Left lobe of liver (tissue), 2 donors: ENCODE measurements at regions not wholly inside any gene's neighbourhood (a gene's known extent, or its start where the extent isn't known, plus 50 kb on each side); places are given as distances from the start of the nearest gene placed in this dataset.

ENCODE experiments used
- ATAC-seq: fragments of 200-7000 bp; cut with Tn5 transposase; one replicate; pipeline ENCODE4 v1.9.1; 2020; ENCODE audit warnings: mild to moderate bottlenecking, moderate library complexity
- DNase-seq: peaks from one replicate; pipeline ENCODE4 v3.0.0-alpha.2; 2020; ENCODE audit warnings: low spot score
- donor health status: DM: no; HTN: no; CAD: no; lungs with moderate emphysema.
- donor health status: DM: no; HTN: yes; CAD: no.

- ATAC-seq (no peak), DNase-seq (peak; percentile 1)
Observed at GRCh38 chr13:111923991-111924677, 142.8 kb upstream of the SOX1 start.

GRCh38 chr13:111924678-111925075 is 142.3 kb upstream of the SOX1 start:
- peak; percentile 18 for DNase-seq
- ATAC-seq, result no peak

- DNase-seq, result peak; percentile 18
Observed at GRCh38 chr13:111925146-111925875, 141.6 kb upstream of the SOX1 start.

GRCh38 chr13:111926501-111927180 is 140.3 kb upstream of the SOX1 start:
- DNase-seq, result peak; percentile 11
- ATAC-seq, result no peak

More at GRCh38 chr13:111925146-111925875, 141.6 kb upstream of the SOX1 start:
- no peak for ATAC-seq

GRCh38 chr13:111927181-111927540 is 139.8 kb upstream of the SOX1 start:
- DNase-seq, result peak; percentile 24
- ATAC-seq, result no peak

- ATAC-seq (no peak), DNase-seq (peak; percentile 28)
Observed at GRCh38 chr13:111929036-111929616, 137.8 kb upstream of the SOX1 start.

GRCh38 chr13:111936267-111936925 is 130.6 kb upstream of the SOX1 start:
- DNase-seq, result no peak
- no peak for ATAC-seq

GRCh38 chr13:111937777-111938311 is 129.1 kb upstream of the SOX1 start:
- ATAC-seq (no peak), DNase-seq (no peak)

- no peak for DNase-seq
- no peak for ATAC-seq
Observed at GRCh38 chr13:111938741-111939665, 127.9 kb upstream of the SOX1 start.

GRCh38 chr13:111939666-111940278 is 127.2 kb upstream of the SOX1 start:
- ATAC-seq (no peak), DNase-seq (no peak)

- ATAC-seq (no peak), DNase-seq (no peak)
Observed at GRCh38 chr13:111940892-111941291, 126.1 kb upstream of the SOX1 start.

GRCh38 chr13:111941845-111942447 is 125.0 kb upstream of the SOX1 start:
- DNase-seq, result no peak

GRCh38 chr13:111943229-111943795 is 123.6 kb upstream of the SOX1 start:
- ATAC-seq (no peak), DNase-seq (no peak)

More at GRCh38 chr13:111941845-111942447, 125.0 kb upstream of the SOX1 start:
- no peak for ATAC-seq

GRCh38 chr13:111944171-111944583 is 122.8 kb upstream of the SOX1 start:
- ATAC-seq (no peak), DNase-seq (no peak)

GRCh38 chr13:111945086-111945485 is 121.9 kb upstream of the SOX1 start:
- no peak for ATAC-seq
- no peak for DNase-seq

- DNase-seq, result no peak
- no peak for ATAC-seq
Observed at GRCh38 chr13:111946214-111946613, 120.7 kb upstream of the SOX1 start.

GRCh38 chr13:111947026-111947810 is 119.7 kb upstream of the SOX1 start:
- DNase-seq (no peak), ATAC-seq (no peak)

- DNase-seq, result no peak
- no peak for ATAC-seq
Observed at GRCh38 chr13:111947876-111948275, 119.1 kb upstream of the SOX1 start.
